CD4-positive, alpha-beta T cell (primary cell): ENCODE measurements at regions not wholly inside any gene's neighbourhood (a gene's known extent, or its start where the extent isn't known, plus 50 kb on each side); places are given as distances from the start of the nearest gene placed in this dataset.

Experiments used
- ATAC-seq: fragments of 200-7000 bp; cut with Tn5 transposase; one replicate; pipeline ENCODE4 v1.10.0; 2022; ENCODE audit warnings: mild to moderate bottlenecking; ENCODE audit not compliant: poor library complexity
- CTCF ChIA-PET: fragments of 350-600 bp; sonication (Branson Sonifier 250); formaldehyde crosslinking; loops from one replicate; lab custom pipeline; 2021; ENCODE audit warnings: antibody characterized with exemption, inconsistent platforms; lab: Charles Lee
- POLR2A ChIA-PET: fragments of 350-600 bp; sonication (Branson Sonifier 250); formaldehyde crosslinking; loops from one replicate; lab custom pipeline; 2021; ENCODE audit warnings: antibody characterized with exemption, inconsistent platforms; lab: Charles Lee
- DNase-seq, 14 experiments: peaks; one replicate each; pipeline ENCODE4 v3.0.0-alpha.2; 2013 to 2020; ENCODE audit warnings: mixed read lengths in 2 of 14
- H3K27ac ChIP-seq, 2 donors: one replicate each; pipeline versions ENCODE4 v1.5.1 to v1.7.0; 2013; ENCODE audit warnings: low read length in 2 of 2, low read depth in 1 of 2, mild to moderate bottlenecking in 1 of 2
- H3K27me3 ChIP-seq, 2 experiments: 1 replicate in 1 of 2; 2 replicates in 1 of 2; pipeline versions ENCODE4 v1.6.1 to v1.7.0; 2013; ENCODE audit warnings: low read length in 2 of 2, control low read depth in 1 of 2, mild to moderate bottlenecking in 1 of 2, moderate library complexity in 1 of 2; ENCODE audit not compliant: insufficient read depth in 2 of 2, control insufficient read depth in 1 of 2
- H3K36me3 ChIP-seq: one replicate; pipeline ENCODE4 v1.6.1; 2013; ENCODE audit warnings: low read length, control low read depth; ENCODE audit not compliant: insufficient read depth
- H3K4me1 ChIP-seq: one replicate; pipeline ENCODE4 v1.6.1; 2013; ENCODE audit warnings: low read length, control low read depth; ENCODE audit not compliant: insufficient read depth
- H3K4me3 ChIP-seq: one replicate; pipeline ENCODE4 v1.5.1; 2013; ENCODE audit warnings: mild to moderate bottlenecking, low read length, moderate library complexity
- H3K9me3 ChIP-seq, 2 experiments: 1 replicate in 1 of 2; 2 replicates in 1 of 2; pipeline versions ENCODE4 v1.6.1 to v1.7.0; 2013; ENCODE audit warnings: low read length in 2 of 2, mild to moderate bottlenecking in 2 of 2, control low read depth in 1 of 2, moderate library complexity in 1 of 2; ENCODE audit not compliant: control insufficient read depth in 1 of 2, insufficient read depth in 1 of 2
- H3K27ac Mint-ChIP-seq: one replicate; pipeline ENCODE4 v1.8.0; 2020; ENCODE audit warnings: mixed read lengths
- H3K27me3 Mint-ChIP-seq: one replicate; pipeline ENCODE4 v1.8.0; 2021; ENCODE audit warnings: mixed read lengths
- H3K36me3 Mint-ChIP-seq: one replicate; pipeline ENCODE4 v1.8.0; 2021; ENCODE audit warnings: low read depth, mixed read lengths
- H3K4me1 Mint-ChIP-seq: one replicate; pipeline ENCODE4 v1.8.0; 2021; ENCODE audit warnings: low read depth, mixed read lengths
- H3K4me3 Mint-ChIP-seq: one replicate; pipeline ENCODE4 v1.8.0; 2020; ENCODE audit warnings: mild to moderate bottlenecking, mixed read lengths
- H3K9me3 Mint-ChIP-seq: one replicate; pipeline ENCODE4 v1.8.0; 2020; ENCODE audit warnings: mixed read lengths
- CTCF ChIP-seq: fragments of 200-600 bp; IDR thresholded peaks from one replicate; pipeline ENCODE4 v1.8.0; 2022; ENCODE audit warnings: antibody characterized with exemption, mild to moderate bottlenecking
- intact Hi-C, 2 experiments: fragments of 100-400 bp; cut with DNase I in 1 of 2; cut with micrococcal nuclease in 1 of 2; formaldehyde crosslinking; loops; one replicate each; pipeline versions ENCODE4 v1.15.1 to v1.9.0; 2023 to 2025; cut with DNase I, micrococcal nuclease

GRCh38 chr13:57346786-57347185 is 179.8 kb downstream of the PRR20E start:
- no peaks in the 10 kb centered on the region for H3K36me3 ChIP-seq
- no peak overlapping the region for H3K4me3 ChIP-seq
- no peaks in the 10 kb centered on the region for H3K27me3 ChIP-seq
- CTCF ChIA-PET = no interaction called here
- no peak overlapping the region for H3K4me3 Mint-ChIP-seq
- no peak overlapping the region for H3K27ac Mint-ChIP-seq
- H3K4me1 ChIP-seq = no peaks in the 10 kb centered on the region
- no peak for ATAC-seq
- H3K9me3 ChIP-seq = no peaks in the 10 kb centered on the region
- H3K4me1 Mint-ChIP-seq = no peaks in the 10 kb centered on the region
- H3K27ac ChIP-seq = no peak overlapping the region
- H3K27me3 Mint-ChIP-seq = no peaks in the 10 kb centered on the region
- POLR2A ChIA-PET = no interaction called here
- no peaks in the 10 kb centered on the region for H3K36me3 Mint-ChIP-seq
- intact Hi-C loops = no loop called here
- TF ChIP-seq CTCF = no peak
- peaks cover 10% of the 10 kb centered on the region for H3K9me3 Mint-ChIP-seq
- DNase-seq = no peak

- intact Hi-C loops = no loop called here
- Mint-ChIP-seq H3K4me1 (no peaks in the 10 kb centered on the region), H3K27ac (no peak overlapping the region), H3K27me3 (no peaks in the 10 kb centered on the region), H3K4me3 (no peak overlapping the region), H3K36me3 (no peaks in the 10 kb centered on the region), H3K9me3 (peaks cover 12% of the 10 kb centered on the region)
- Histone ChIP-seq H3K27me3 (no peaks in the 10 kb centered on the region), H3K36me3 (no peaks in the 10 kb centered on the region), H3K27ac (no peak overlapping the region), H3K9me3 (no peaks in the 10 kb centered on the region), H3K4me1 (no peaks in the 10 kb centered on the region), H3K4me3 (no peak overlapping the region)
- TF ChIP-seq CTCF = no peak
- POLR2A ChIA-PET = no interaction called here
- no peak for DNase-seq
- CTCF ChIA-PET = no interaction called here
- no peak for ATAC-seq
These were observed 185.1 kb downstream of the PRR20E start for GRCh38 chr13:57352114-57352513.

- Histone ChIP-seq H3K9me3 (no peaks in the 10 kb centered on the region), H3K4me3 (no peak overlapping the region), H3K4me1 (no peaks in the 10 kb centered on the region), H3K27ac (no peak overlapping the region), H3K27me3 (no peaks in the 10 kb centered on the region), H3K36me3 (no peaks in the 10 kb centered on the region)
- no peak for DNase-seq
- intact Hi-C loops = no loop called here
- TF ChIP-seq CTCF = no peak
- no peak for ATAC-seq
- Mint-ChIP-seq H3K36me3 (no peaks in the 10 kb centered on the region), H3K4me1 (no peaks in the 10 kb centered on the region), H3K9me3 (peaks cover 7% of the 10 kb centered on the region), H3K27me3 (no peaks in the 10 kb centered on the region), H3K4me3 (no peak overlapping the region), H3K27ac (no peak overlapping the region)
- ChIA-PET CTCF (no interaction called here), POLR2A (no interaction called here)
These were observed 186.8 kb downstream of the PRR20E start for GRCh38 chr13:57353831-57354230.
